ENCODE measurements at regions not wholly inside any gene's neighbourhood (a gene's known extent, or its start where the extent isn't known, plus 50 kb on each side); places are given as distances from the start of the nearest gene placed in this dataset.
"Not testable (repeated sequence)": the region's sequence is repeated elsewhere in the genome, so short reads cannot be mapped to it uniquely, and the experiment has no call there.

DNA sequence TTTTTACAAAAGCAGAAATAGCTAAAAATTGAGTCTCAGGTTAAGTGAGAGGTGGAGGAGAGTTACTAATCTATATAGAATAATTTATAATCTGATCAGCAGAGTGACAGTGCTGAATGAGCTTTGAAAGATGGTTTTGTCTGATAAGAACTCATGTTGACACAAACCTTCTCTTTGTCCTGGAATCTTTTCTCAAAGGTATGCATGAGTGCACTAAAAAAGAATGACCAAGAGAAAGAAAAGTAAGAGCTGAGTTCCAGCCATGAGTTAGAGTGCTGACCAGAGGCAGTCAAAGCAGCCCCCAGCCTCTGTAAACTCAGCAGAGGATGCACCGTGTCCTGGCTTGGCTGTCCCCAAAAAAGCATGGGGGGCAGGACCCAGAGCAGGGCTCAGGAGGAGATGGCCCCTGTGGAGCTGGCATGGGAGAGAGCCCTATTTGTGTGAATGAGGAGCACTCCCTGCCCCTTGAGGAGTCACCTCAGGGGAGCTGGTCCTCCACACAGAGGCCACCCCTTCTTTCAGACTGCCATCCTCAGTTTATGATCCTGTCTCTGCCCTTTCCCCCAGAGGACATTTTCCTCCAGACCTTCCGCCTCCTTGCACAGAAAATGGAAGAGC lies 129.8 kb downstream of the SEC23A start:
- Mint-ChIP-seq H3K27me3 (no peaks in the 10 kb centered on the region), H3K4me3 (no peak overlapping the region)

GRCh38 chr14:38972511-38972910 lies 130.5 kb downstream of the SEC23A start:
- Mint-ChIP-seq H3K36me3 (no peaks in the 10 kb centered on the region), H3K4me3 (no peak overlapping the region), H3K4me1 (no peaks in the 10 kb centered on the region), H3K27ac (no peak overlapping the region), H3K9me3 (peaks cover 7% of the 10 kb centered on the region), H3K27me3 (no peaks in the 10 kb centered on the region)
- no peak for ATAC-seq (ENCODE audit: low read depth)
- no peak for DNase-seq (ENCODE audit: low spot score in 2 of 2)

More for the DNA sequence above, 129.8 kb downstream of the SEC23A start:
- DNase-seq (ENCODE audit: low spot score in 2 of 2) (no peak), ATAC-seq (ENCODE audit: low read depth) (no peak)
- Mint-ChIP-seq H3K36me3 (no peaks in the 10 kb centered on the region), H3K9me3 (peaks cover 11% of the 10 kb centered on the region), H3K27ac (no peak overlapping the region), H3K4me1 (no peaks in the 10 kb centered on the region)

- Mint-ChIP-seq H3K27me3 (no peaks in the 10 kb centered on the region), H3K27ac (no peak overlapping the region), H3K4me1 (no peaks in the 10 kb centered on the region), H3K9me3 (peaks cover 4% of the 10 kb centered on the region), H3K36me3 (no peaks in the 10 kb centered on the region), H3K4me3 (no peak overlapping the region)
- ATAC-seq (ENCODE audit: low read depth), result no peak
- no peak for DNase-seq (ENCODE audit: low spot score in 2 of 2)
Measured at GRCh38 chr14:38971258-38971921, 131.6 kb downstream of the SEC23A start.

DNA sequence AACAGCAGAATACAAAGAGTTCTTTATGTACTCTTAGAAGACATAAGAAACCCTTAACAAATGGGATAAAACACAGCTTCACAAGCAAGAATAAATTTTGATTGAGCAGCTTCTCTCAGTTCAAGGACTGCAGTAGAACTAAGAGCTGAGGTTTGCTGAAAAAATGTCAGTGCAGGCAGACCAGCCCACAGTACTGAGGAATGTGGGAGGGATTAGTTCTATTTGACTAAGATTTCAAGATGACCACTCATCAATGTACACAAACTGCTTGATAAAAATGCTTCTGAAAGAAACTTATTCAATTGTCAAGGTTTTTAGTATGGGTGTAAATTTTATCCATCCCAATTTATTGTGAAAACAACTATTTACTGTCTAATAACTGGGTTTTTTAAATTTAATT lies 138.4 kb downstream of the SEC23A start:
- no peak overlapping the region for H3K27ac Mint-ChIP-seq
- H3K36me3 Mint-ChIP-seq, result no peaks in the 10 kb centered on the region
- peaks cover 2% of the 10 kb centered on the region for H3K27me3 Mint-ChIP-seq
- no peaks in the 10 kb centered on the region for H3K9me3 Mint-ChIP-seq
- H3K4me3 Mint-ChIP-seq, result no peak overlapping the region
- no peak for ATAC-seq (ENCODE audit: low read depth)
- DNase-seq (ENCODE audit: low spot score in 2 of 2), result no peak
- no peaks in the 10 kb centered on the region for H3K4me1 Mint-ChIP-seq

- no peak overlapping the region for H3K4me3 Mint-ChIP-seq
- H3K9me3 Mint-ChIP-seq, result no peaks in the 10 kb centered on the region
Measured at GRCh38 chr14:38960946-38961531, 142.0 kb downstream of the SEC23A start.

GRCh38 chr14:38959021-38959420 lies 144.0 kb downstream of the SEC23A start:
- Mint-ChIP-seq H3K9me3 (no peaks in the 10 kb centered on the region), H3K27me3 (peaks cover 6% of the 10 kb centered on the region), H3K4me1 (no peaks in the 10 kb centered on the region), H3K4me3 (no peak overlapping the region), H3K36me3 (no peaks in the 10 kb centered on the region), H3K27ac (no peak overlapping the region)
- DNase-seq (ENCODE audit: low spot score in 2 of 2) (no peak), ATAC-seq (ENCODE audit: low read depth) (no peak)

More at GRCh38 chr14:38960946-38961531, 142.0 kb downstream of the SEC23A start:
- Mint-ChIP-seq H3K36me3 (no peaks in the 10 kb centered on the region), H3K4me1 (no peaks in the 10 kb centered on the region), H3K27ac (no peak overlapping the region), H3K27me3 (peaks cover 2% of the 10 kb centered on the region)
- no peak for ATAC-seq (ENCODE audit: low read depth)
- no peak for DNase-seq (ENCODE audit: low spot score in 2 of 2)

DNA sequence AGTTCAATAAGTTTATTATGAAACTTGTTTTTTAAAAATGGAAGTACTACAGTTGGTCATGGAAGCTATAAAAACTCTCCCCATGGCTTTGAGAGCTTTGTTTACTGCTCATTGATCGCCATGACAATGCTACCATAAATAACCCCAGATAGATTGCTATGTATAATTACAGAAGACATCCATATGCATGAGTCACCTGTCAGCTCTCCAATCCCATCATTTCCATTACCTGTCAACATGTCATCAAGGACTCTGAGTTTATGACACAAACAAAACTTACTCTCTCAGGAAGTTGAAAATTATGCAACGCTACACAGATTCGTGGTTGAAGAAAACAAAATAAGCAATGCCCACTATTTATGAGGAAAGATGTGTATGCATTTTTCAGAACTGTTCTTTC lies 144.4 kb downstream of the SEC23A start:
- Mint-ChIP-seq H3K4me3 (no peak overlapping the region), H3K9me3 (no peaks in the 10 kb centered on the region), H3K36me3 (no peaks in the 10 kb centered on the region), H3K27me3 (peaks cover 6% of the 10 kb centered on the region), H3K27ac (no peak overlapping the region), H3K4me1 (no peaks in the 10 kb centered on the region)
- DNase-seq (ENCODE audit: low spot score in 2 of 2) (no peak), ATAC-seq (ENCODE audit: low read depth) (no peak)

GRCh38 chr14:38951451-38951850 lies 151.6 kb downstream of the SEC23A start:
- ATAC-seq (ENCODE audit: low read depth), result no peak
- Mint-ChIP-seq H3K4me3 (no peak overlapping the region), H3K27ac (no peak overlapping the region), H3K9me3 (no peaks in the 10 kb centered on the region), H3K27me3 (peaks cover 5% of the 10 kb centered on the region), H3K4me1 (no peaks in the 10 kb centered on the region), H3K36me3 (no peaks in the 10 kb centered on the region)
- no peak for DNase-seq (ENCODE audit: low spot score in 2 of 2)

GRCh38 chr14:38950676-38951075 lies 152.4 kb downstream of the SEC23A start:
- H3K4me3 Mint-ChIP-seq, result no peak overlapping the region
- no peak overlapping the region for H3K27ac Mint-ChIP-seq
- ATAC-seq (ENCODE audit: low read depth), result no peak
- H3K9me3 Mint-ChIP-seq, result no peaks in the 10 kb centered on the region
- H3K36me3 Mint-ChIP-seq, result no peaks in the 10 kb centered on the region
- H3K4me1 Mint-ChIP-seq, result no peaks in the 10 kb centered on the region
- peaks cover 5% of the 10 kb centered on the region for H3K27me3 Mint-ChIP-seq
- no peak for DNase-seq (ENCODE audit: low spot score in 2 of 2)

GRCh38 chr14:38948576-38948975 lies 154.5 kb downstream of the SEC23A start:
- Mint-ChIP-seq H3K27ac (no peak overlapping the region), H3K4me1 (no peaks in the 10 kb centered on the region), H3K4me3 (no peak overlapping the region), H3K27me3 (peaks cover 2% of the 10 kb centered on the region), H3K36me3 (no peaks in the 10 kb centered on the region), H3K9me3 (no peaks in the 10 kb centered on the region)
- ATAC-seq (ENCODE audit: low read depth) (no peak), DNase-seq (ENCODE audit: low spot score in 2 of 2) (no peak)

DNA sequence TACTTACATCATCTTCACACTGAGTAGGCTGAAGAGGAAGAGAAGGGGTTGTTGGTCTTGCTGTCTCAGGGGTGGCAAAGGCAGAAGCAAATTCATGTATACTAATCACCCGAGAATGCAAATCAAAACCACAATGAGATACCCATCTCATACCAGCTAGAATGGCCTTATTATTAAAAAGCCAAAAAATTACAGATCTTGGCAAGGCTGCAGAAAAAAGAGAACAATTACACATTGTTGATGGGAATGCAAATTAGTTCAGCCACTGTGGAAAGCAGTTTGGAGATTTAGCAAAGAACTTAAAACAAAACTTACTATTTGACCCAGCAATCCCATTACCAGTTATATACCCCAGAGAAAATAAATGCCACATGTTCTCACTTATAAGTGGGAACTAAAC lies 154.9 kb downstream of the SEC23A start:
- H3K4me3 Mint-ChIP-seq, result no peak overlapping the region
- ATAC-seq (ENCODE audit: low read depth) (no peak), DNase-seq (ENCODE audit: low spot score in 2 of 2) (no peak)
- no peaks in the 10 kb centered on the region for H3K4me1 Mint-ChIP-seq
- peaks cover 4% of the 10 kb centered on the region for H3K27me3 Mint-ChIP-seq
- H3K9me3 Mint-ChIP-seq, result no peaks in the 10 kb centered on the region
- H3K27ac Mint-ChIP-seq, result no peak overlapping the region
- H3K36me3 Mint-ChIP-seq, result no peaks in the 10 kb centered on the region

DNA sequence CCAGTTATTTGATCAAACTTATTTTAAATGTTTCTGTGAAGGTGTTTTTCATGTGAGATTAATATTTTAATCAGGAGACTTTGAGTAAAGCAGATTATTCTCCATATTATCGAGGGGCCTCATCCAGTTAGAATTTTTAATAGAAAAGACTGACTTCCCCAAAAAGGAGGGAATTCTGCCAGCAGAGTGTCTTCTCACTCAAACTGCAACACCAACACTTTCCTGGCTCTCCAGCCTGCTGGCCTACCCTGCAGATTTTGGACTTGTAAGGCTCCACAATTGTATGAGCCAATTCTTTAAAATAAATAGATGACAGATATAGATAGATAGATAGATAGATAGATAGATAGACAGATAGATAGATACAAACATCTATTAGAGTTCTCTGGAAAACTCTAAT lies 155.7 kb downstream of the SEC23A start:
- peaks cover 3% of the 10 kb centered on the region for H3K27me3 Mint-ChIP-seq
- H3K36me3 Mint-ChIP-seq, result no peaks in the 10 kb centered on the region
- no peaks in the 10 kb centered on the region for H3K9me3 Mint-ChIP-seq
- H3K27ac Mint-ChIP-seq, result no peak overlapping the region
- no peak for ATAC-seq (ENCODE audit: low read depth)
- no peak for DNase-seq (ENCODE audit: low spot score in 2 of 2)
- H3K4me1 Mint-ChIP-seq, result no peaks in the 10 kb centered on the region
- no peak overlapping the region for H3K4me3 Mint-ChIP-seq

GRCh38 chr14:38944691-38945090 lies 158.3 kb downstream of the SEC23A start:
- H3K36me3 Mint-ChIP-seq, result no peaks in the 10 kb centered on the region
- no peaks in the 10 kb centered on the region for H3K9me3 Mint-ChIP-seq
- no peak overlapping the region for H3K27ac Mint-ChIP-seq
- no peak for ATAC-seq (ENCODE audit: low read depth)
- no peaks in the 10 kb centered on the region for H3K4me1 Mint-ChIP-seq
- H3K4me3 Mint-ChIP-seq, result no peak overlapping the region
- H3K27me3 Mint-ChIP-seq, result peaks cover 3% of the 10 kb centered on the region
- no peak for DNase-seq (ENCODE audit: low spot score in 2 of 2)

DNA sequence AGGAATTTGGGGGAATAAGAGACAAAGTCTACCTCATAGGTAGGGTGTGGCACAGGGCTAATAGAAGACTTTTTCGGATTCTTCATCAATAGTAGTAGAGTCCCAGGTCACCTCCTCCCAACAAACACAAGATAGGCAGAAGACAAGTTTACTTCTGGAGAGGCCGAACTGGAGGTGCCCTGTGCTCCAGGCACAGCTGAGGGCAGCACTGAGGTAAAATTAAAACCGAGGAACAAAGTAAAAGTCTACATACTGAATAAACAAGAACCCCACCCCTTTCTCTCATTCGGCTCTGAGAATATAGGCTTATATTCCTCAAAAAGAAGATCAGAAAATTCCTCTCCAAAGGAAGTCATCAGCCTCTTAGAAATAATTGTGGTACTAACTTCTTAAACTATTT lies 161.5 kb downstream of the SEC23A start:
- ATAC-seq (ENCODE audit: low read depth) (no peak), DNase-seq (ENCODE audit: low spot score in 2 of 2) (no peak)
- Mint-ChIP-seq H3K27me3 (peaks cover 3% of the 10 kb centered on the region), H3K9me3 (peaks cover 3% of the 10 kb centered on the region), H3K27ac (no peak overlapping the region), H3K36me3 (no peaks in the 10 kb centered on the region), H3K4me3 (no peak overlapping the region), H3K4me1 (no peaks in the 10 kb centered on the region)

- DNase-seq (ENCODE audit: low spot score in 2 of 2); H3K27me3 Mint-ChIP-seq; ATAC-seq (ENCODE audit: low read depth); H3K27ac Mint-ChIP-seq; H3K4me3 Mint-ChIP-seq; H3K9me3 Mint-ChIP-seq; H3K36me3 Mint-ChIP-seq; H3K4me1 Mint-ChIP-seq: not testable (repeated sequence)
Measured at GRCh38 chr14:38932653-38933000, 170.4 kb downstream of the SEC23A start.
